ENCODE measurements at regions not wholly inside any gene's neighbourhood (a gene's known extent, or its start where the extent isn't known, plus 50 kb on each side); places are given as distances from the start of the nearest gene placed in this dataset.
"Not testable (repeated sequence)": the region's sequence is repeated elsewhere in the genome, so short reads cannot be mapped to it uniquely, and the experiment has no call there.

GRCh38 chr4:170990989-170991589 lies 822.1 kb upstream of the GALNTL6 start:
- peak; percentile 14 for DNase-seq (ENCODE audit: low spot score)

- no peak for DNase-seq (ENCODE audit: low spot score)
Observed at GRCh38 chr4:170988446-170988845, 824.8 kb upstream of the GALNTL6 start.

GRCh38 chr4:170979736-170980135 lies 833.5 kb upstream of the GALNTL6 start:
- no peak for DNase-seq (ENCODE audit: low spot score)

GRCh38 chr4:170978990-170979389 lies 834.2 kb upstream of the GALNTL6 start:
- DNase-seq (ENCODE audit: low spot score), result no peak

GRCh38 chr4:170949084-170949483 lies 859.3 kb upstream of the AADAT start:
- DNase-seq (ENCODE audit: low spot score), result no peak

- no peak for DNase-seq (ENCODE audit: low spot score)
Observed at GRCh38 chr4:170940043-170940724, 850.4 kb upstream of the AADAT start.

GRCh38 chr4:170938588-170938987 lies 848.8 kb upstream of the AADAT start:
- no peak for DNase-seq (ENCODE audit: low spot score)

GRCh38 chr4:170931321-170931720 lies 841.6 kb upstream of the AADAT start:
- no peak for DNase-seq (ENCODE audit: low spot score)

GRCh38 chr4:170888660-170889059 lies 798.9 kb upstream of the AADAT start:
- DNase-seq (ENCODE audit: low spot score), result no peak

- no peak for DNase-seq (ENCODE audit: low spot score)
Observed at GRCh38 chr4:170887396-170887795, 797.6 kb upstream of the AADAT start.

GRCh38 chr4:170884969-170885570 lies 795.3 kb upstream of the AADAT start:
- DNase-seq (ENCODE audit: low spot score), result no peak

- not testable (repeated sequence) for DNase-seq (ENCODE audit: low spot score)
Observed at GRCh38 chr4:170881646-170882045, 791.9 kb upstream of the AADAT start.

GRCh38 chr4:170875868-170876267 lies 786.1 kb upstream of the AADAT start:
- DNase-seq (ENCODE audit: low spot score), result no peak

- DNase-seq (ENCODE audit: low spot score), result no peak
Observed at GRCh38 chr4:170872794-170873193, 783.0 kb upstream of the AADAT start.

GRCh38 chr4:170868170-170868569 lies 778.4 kb upstream of the AADAT start:
- DNase-seq (ENCODE audit: low spot score), result no peak

- DNase-seq (ENCODE audit: low spot score), result no peak
Observed at GRCh38 chr4:170854097-170854496, 764.3 kb upstream of the AADAT start.

- peak; percentile 15 for DNase-seq (ENCODE audit: low spot score)
Observed at GRCh38 chr4:170853422-170854021, 763.8 kb upstream of the AADAT start.

GRCh38 chr4:170849969-170850368 lies 760.2 kb upstream of the AADAT start:
- no peak for DNase-seq (ENCODE audit: low spot score)

- no peak for DNase-seq (ENCODE audit: low spot score)
Observed at GRCh38 chr4:170827562-170828274, 738.0 kb upstream of the AADAT start.

- DNase-seq (ENCODE audit: low spot score), result no peak
Observed at GRCh38 chr4:170818786-170819185, 729.0 kb upstream of the AADAT start.

GRCh38 chr4:170805352-170805751 lies 715.6 kb upstream of the AADAT start:
- no peak for DNase-seq (ENCODE audit: low spot score)

GRCh38 chr4:170804930-170805329 lies 715.2 kb upstream of the AADAT start:
- no peak for DNase-seq (ENCODE audit: low spot score)

Measured in cerebellar cortex (tissue), 1 donor.